ENCODE measurements at regions not wholly inside any gene's neighbourhood (a gene's known extent, or its start where the extent isn't known, plus 50 kb on each side); places are given as distances from the start of the nearest gene placed in this dataset.

- Histone ChIP-seq H3K4me3 (no peak overlapping the region), H3K27ac (no peak overlapping the region), H3K4me1 (no peaks in the 10 kb centered on the region), H3K9me3 (no peaks in the 10 kb centered on the region), H3K36me3 (no peaks in the 10 kb centered on the region), H3K27me3 (peaks cover 0 to 61% of the 10 kb centered on the region in 2 donors)
- intact Hi-C loops (cut with DNase I; ENCODE audit: low total_unique reads) = no loop called here
- no peak for TF ChIP-seq CTCF (IDR thresholded peaks at IDR 0.05)
- DNase-seq = no peak
Measured at GRCh38 chr1:29893806-29894205, 657.5 kb downstream of the PTPRU start.

- intact Hi-C loops (cut with DNase I; ENCODE audit: low total_unique reads) = no loop called here
- peaks cover 0 to 55% of the 10 kb centered on the region in 2 donors for H3K27me3 ChIP-seq
Measured at GRCh38 chr1:29893046-29893723, 656.9 kb downstream of the PTPRU start.

GRCh38 chr1:29892247-29892646 lies 655.9 kb downstream of the PTPRU start:
- no peak for TF ChIP-seq CTCF (IDR thresholded peaks at IDR 0.05)
- Histone ChIP-seq H3K4me1 (no peaks in the 10 kb centered on the region), H3K27me3 (peaks cover 0 to 46% of the 10 kb centered on the region in 2 donors), H3K27ac (no peak overlapping the region), H3K4me3 (no peak overlapping the region), H3K36me3 (no peaks in the 10 kb centered on the region), H3K9me3 (no peaks in the 10 kb centered on the region)
- intact Hi-C loops (cut with DNase I; ENCODE audit: low total_unique reads) = no loop called here
- no peak for DNase-seq

More at GRCh38 chr1:29893046-29893723, 656.9 kb downstream of the PTPRU start:
- Histone ChIP-seq H3K4me1 (no peaks in the 10 kb centered on the region), H3K36me3 (no peaks in the 10 kb centered on the region), H3K9me3 (no peaks in the 10 kb centered on the region), H3K27ac (no peak overlapping the region), H3K4me3 (no peak overlapping the region)
- no peak for TF ChIP-seq CTCF (IDR thresholded peaks at IDR 0.05)
- DNase-seq = no peak

- TF ChIP-seq CTCF (IDR thresholded peaks at IDR 0.05) = no peak
- H3K9me3 ChIP-seq = no peaks in the 10 kb centered on the region
- H3K27me3 ChIP-seq = peaks cover 0 to 36% of the 10 kb centered on the region in 2 donors
- H3K4me1 ChIP-seq = no peaks in the 10 kb centered on the region
- no peak overlapping the region for H3K4me3 ChIP-seq
- intact Hi-C loops (cut with DNase I; ENCODE audit: low total_unique reads) = no loop called here
- no peaks in the 10 kb centered on the region for H3K36me3 ChIP-seq
- H3K27ac ChIP-seq = no peak overlapping the region
- no peak for DNase-seq
Measured at GRCh38 chr1:29890201-29890959, 654.1 kb downstream of the PTPRU start.

- Histone ChIP-seq H3K36me3 (no peaks in the 10 kb centered on the region), H3K4me1 (no peaks in the 10 kb centered on the region), H3K27ac (no peak overlapping the region), H3K27me3 (peaks cover 0 to 32% of the 10 kb centered on the region in 2 donors), H3K9me3 (no peaks in the 10 kb centered on the region), H3K4me3 (no peak overlapping the region)
- intact Hi-C loops (cut with DNase I; ENCODE audit: low total_unique reads) = no loop called here
- no peak for DNase-seq
- TF ChIP-seq CTCF (IDR thresholded peaks at IDR 0.05) = no peak
Measured at GRCh38 chr1:29889776-29890175, 653.5 kb downstream of the PTPRU start.

Data from tibial artery (tissue), 4 donors.